ENCODE measurements at regions not wholly inside any gene's neighbourhood (a gene's known extent, or its start where the extent isn't known, plus 50 kb on each side); places are given as distances from the start of the nearest gene placed in this dataset.

DNA sequence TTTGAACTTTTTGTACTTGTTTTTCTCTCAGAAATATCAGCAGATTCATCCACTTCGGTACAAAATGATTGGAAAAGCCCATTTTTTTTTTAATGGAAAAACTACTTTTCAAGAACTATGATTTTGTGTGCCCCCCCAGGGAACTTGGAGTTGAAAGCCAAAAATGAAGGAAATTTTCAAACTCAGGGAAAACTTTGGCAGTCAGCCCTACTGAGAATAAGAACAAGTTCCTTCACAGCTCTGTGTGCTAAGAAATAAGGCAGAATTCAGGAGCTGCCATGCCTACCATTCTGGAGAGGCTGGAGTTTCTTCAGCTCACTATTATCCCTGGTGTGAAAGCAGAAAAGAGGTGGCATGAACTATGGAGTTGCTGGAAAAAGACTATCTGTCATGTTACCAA lies 226.0 kb upstream of the SLC35G4 start:
- no peak overlapping the region for H3K4me3 ChIP-seq (ENCODE audit: low read depth, low read length, poor library complexity, severe bottlenecking)
- no peaks in the 10 kb centered on the region for H3K9me3 ChIP-seq (ENCODE audit: low read length)
- no peaks in the 10 kb centered on the region for H3K27me3 ChIP-seq (ENCODE audit: insufficient read depth, low read length)
- H3K4me1 ChIP-seq (ENCODE audit: insufficient read depth, low read length, severe bottlenecking), result no peaks in the 10 kb centered on the region
- no peaks in the 10 kb centered on the region for H3K9me2 ChIP-seq (ENCODE audit: low read depth, low read length)
- TF ChIP-seq CTCF (IDR thresholded peaks at IDR 0.05; ENCODE audit: low read length) (no peak), EZH2 (IDR thresholded peaks at IDR 0.05; ENCODE audit: borderline replicate concordance, low read length) (no peak)
- no peaks in the 10 kb centered on the region for H3K79me2 ChIP-seq (ENCODE audit: insufficient read depth, low read length)
- no peak overlapping the region for H3K27ac ChIP-seq (ENCODE audit: low read depth, low read length, poor library complexity, severe bottlenecking)
- no peak overlapping the region for H3K9ac ChIP-seq (ENCODE audit: low read length)
- no peak overlapping the region for H2AFZ ChIP-seq (ENCODE audit: low read length)
- H4K20me1 ChIP-seq (ENCODE audit: insufficient read depth, low read length), result no peaks in the 10 kb centered on the region
- no peaks in the 10 kb centered on the region for H3K36me3 ChIP-seq (ENCODE audit: insufficient read depth, low read length)
- no peaks in the 10 kb centered on the region for H3F3A ChIP-seq (ENCODE audit: insufficient read depth, low read length)
- no peak overlapping the region for H3K4me2 ChIP-seq (ENCODE audit: low read length)

GRCh38 chr18:11380968-11381367 lies 228.4 kb upstream of the SLC35G4 start:
- Histone ChIP-seq H3K27me3 (ENCODE audit: insufficient read depth, low read length) (no peaks in the 10 kb centered on the region), H3K9me2 (ENCODE audit: low read depth, low read length) (no peaks in the 10 kb centered on the region), H4K20me1 (ENCODE audit: insufficient read depth, low read length) (no peaks in the 10 kb centered on the region), H3K4me1 (ENCODE audit: insufficient read depth, low read length, severe bottlenecking) (no peaks in the 10 kb centered on the region), H3K79me2 (ENCODE audit: insufficient read depth, low read length) (no peaks in the 10 kb centered on the region), H3K4me3 (ENCODE audit: low read depth, low read length, poor library complexity, severe bottlenecking) (no peak overlapping the region), H3K4me2 (ENCODE audit: low read length) (no peak overlapping the region), H2AFZ (ENCODE audit: low read length) (no peak overlapping the region), H3K27ac (ENCODE audit: low read depth, low read length, poor library complexity, severe bottlenecking) (no peak overlapping the region), H3K36me3 (ENCODE audit: insufficient read depth, low read length) (no peaks in the 10 kb centered on the region), H3F3A (ENCODE audit: insufficient read depth, low read length) (no peaks in the 10 kb centered on the region), H3K9me3 (ENCODE audit: low read length) (no peaks in the 10 kb centered on the region), H3K9ac (ENCODE audit: low read length) (no peak overlapping the region)
- no peak for TF ChIP-seq EZH2 (IDR thresholded peaks at IDR 0.05; ENCODE audit: borderline replicate concordance, low read length)
- TF ChIP-seq CTCF (IDR thresholded peaks at IDR 0.05; ENCODE audit: low read length), result no peak

DNA sequence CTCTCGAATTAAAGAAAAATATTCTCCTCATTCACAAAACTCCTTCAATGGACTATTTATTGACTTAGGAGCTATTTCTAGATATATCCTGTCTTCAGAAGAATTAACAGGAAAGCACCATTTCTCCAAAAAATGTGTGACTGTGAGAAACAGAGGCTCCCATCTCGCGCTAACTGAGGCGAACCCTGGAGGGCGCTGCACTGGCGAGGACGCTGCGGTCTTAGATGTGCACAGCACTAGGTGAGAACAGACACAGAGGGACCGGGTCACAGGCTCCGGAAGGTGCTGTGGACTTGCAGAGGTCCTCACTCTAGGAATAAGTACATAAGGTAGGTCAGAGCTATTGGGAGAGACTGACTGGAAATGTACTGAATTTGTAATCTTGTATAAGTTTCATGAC lies 229.7 kb upstream of the SLC35G4 start:
- Histone ChIP-seq H2AFZ (ENCODE audit: low read length) (no peak overlapping the region), H3K9me2 (ENCODE audit: low read depth, low read length) (no peaks in the 10 kb centered on the region), H3K4me2 (ENCODE audit: low read length) (no peak overlapping the region), H3K36me3 (ENCODE audit: insufficient read depth, low read length) (no peaks in the 10 kb centered on the region), H3F3A (ENCODE audit: insufficient read depth, low read length) (no peaks in the 10 kb centered on the region), H3K79me2 (ENCODE audit: insufficient read depth, low read length) (no peaks in the 10 kb centered on the region), H3K27ac (ENCODE audit: low read depth, low read length, poor library complexity, severe bottlenecking) (no peak overlapping the region), H3K9me3 (ENCODE audit: low read length) (no peaks in the 10 kb centered on the region), H3K27me3 (ENCODE audit: insufficient read depth, low read length) (no peaks in the 10 kb centered on the region), H3K9ac (ENCODE audit: low read length) (no peak overlapping the region), H3K4me3 (ENCODE audit: low read depth, low read length, poor library complexity, severe bottlenecking) (no peak overlapping the region), H3K4me1 (ENCODE audit: insufficient read depth, low read length, severe bottlenecking) (no peaks in the 10 kb centered on the region), H4K20me1 (ENCODE audit: insufficient read depth, low read length) (no peaks in the 10 kb centered on the region)
- TF ChIP-seq EZH2 (IDR thresholded peaks at IDR 0.05; ENCODE audit: borderline replicate concordance, low read length) (no peak), CTCF (IDR thresholded peaks at IDR 0.05; ENCODE audit: low read length) (no peak)
